ENCODE measurements at regions not wholly inside any gene's neighbourhood (a gene's known extent, or its start where the extent isn't known, plus 50 kb on each side); places are given as distances from the start of the nearest gene placed in this dataset.

GRCh38 chr2:221926327-221926726 is 354.2 kb upstream of the EPHA4 start:
- Histone ChIP-seq H3K4me1 (ENCODE audit: control insufficient read depth, insufficient read depth, low read length) (no peaks in the 10 kb centered on the region; the same call in 1 of the 2 replicates), H3K36me3 (ENCODE audit: control insufficient read depth, insufficient read depth, low read length) (no peaks in the 10 kb centered on the region), H3K9me3 (ENCODE audit: control insufficient read depth, insufficient read depth, low read depth, low read length) (no peaks in the 10 kb centered on the region), H3K9ac (ENCODE audit: low read length) (no peak overlapping the region), H3K27ac (ENCODE audit: low read depth, low read length) (no peak overlapping the region), H3K27me3 (ENCODE audit: control insufficient read depth, insufficient read depth, low read length) (no peaks in the 10 kb centered on the region), H3K4me3 (ENCODE audit: low read depth, low read length) (no peak overlapping the region)

- H3K4me3 ChIP-seq (ENCODE audit: low read depth, low read length): no peak overlapping the region
- H3K27ac ChIP-seq (ENCODE audit: low read depth, low read length): no peak overlapping the region
- H3K4me1 ChIP-seq (ENCODE audit: control insufficient read depth, insufficient read depth, low read length): no peaks in the 10 kb centered on the region; the same call in 1 of the 2 replicates
- no peak overlapping the region for H3K9ac ChIP-seq (ENCODE audit: low read length)
- H3K9me3 ChIP-seq (ENCODE audit: control insufficient read depth, insufficient read depth, low read depth, low read length): no peaks in the 10 kb centered on the region
- no peaks in the 10 kb centered on the region for H3K36me3 ChIP-seq (ENCODE audit: control insufficient read depth, insufficient read depth, low read length)
- H3K27me3 ChIP-seq (ENCODE audit: control insufficient read depth, insufficient read depth, low read length): no peaks in the 10 kb centered on the region
Observed at GRCh38 chr2:221924576-221924975, 352.5 kb upstream of the EPHA4 start.

GRCh38 chr2:221915926-221916325 is 343.8 kb upstream of the EPHA4 start:
- no peaks in the 10 kb centered on the region for H3K27me3 ChIP-seq (ENCODE audit: control insufficient read depth, insufficient read depth, low read length)
- no peak overlapping the region for H3K9ac ChIP-seq (ENCODE audit: low read length)
- peaks cover 22% of the 10 kb centered on the region for H3K4me1 ChIP-seq (ENCODE audit: control insufficient read depth, insufficient read depth, low read length)
- no peak overlapping the region for H3K27ac ChIP-seq (ENCODE audit: low read depth, low read length)
- H3K36me3 ChIP-seq (ENCODE audit: control insufficient read depth, insufficient read depth, low read length): no peaks in the 10 kb centered on the region
- no peaks in the 10 kb centered on the region for H3K9me3 ChIP-seq (ENCODE audit: control insufficient read depth, insufficient read depth, low read depth, low read length)
- no peak overlapping the region for H3K4me3 ChIP-seq (ENCODE audit: low read depth, low read length)

GRCh38 chr2:221914334-221914880 is 342.3 kb upstream of the EPHA4 start:
- no peaks in the 10 kb centered on the region for H3K9me3 ChIP-seq (ENCODE audit: control insufficient read depth, insufficient read depth, low read depth, low read length)
- no peak overlapping the region for H3K27ac ChIP-seq (ENCODE audit: low read depth, low read length)
- peaks cover 22% of the 10 kb centered on the region for H3K4me1 ChIP-seq (ENCODE audit: control insufficient read depth, insufficient read depth, low read length)
- no peaks in the 10 kb centered on the region for H3K36me3 ChIP-seq (ENCODE audit: control insufficient read depth, insufficient read depth, low read length)
- no peak overlapping the region for H3K4me3 ChIP-seq (ENCODE audit: low read depth, low read length)
- no peaks in the 10 kb centered on the region for H3K27me3 ChIP-seq (ENCODE audit: control insufficient read depth, insufficient read depth, low read length)
- H3K9ac ChIP-seq (ENCODE audit: low read length): no peak overlapping the region

- Histone ChIP-seq H3K27ac (ENCODE audit: low read depth, low read length) (no peak overlapping the region), H3K4me3 (ENCODE audit: low read depth, low read length) (no peak overlapping the region), H3K9ac (ENCODE audit: low read length) (no peak overlapping the region), H3K4me1 (ENCODE audit: control insufficient read depth, insufficient read depth, low read length) (peaks cover 22% of the 10 kb centered on the region), H3K27me3 (ENCODE audit: control insufficient read depth, insufficient read depth, low read length) (no peaks in the 10 kb centered on the region), H3K36me3 (ENCODE audit: control insufficient read depth, insufficient read depth, low read length) (no peaks in the 10 kb centered on the region), H3K9me3 (ENCODE audit: control insufficient read depth, insufficient read depth, low read depth, low read length) (no peaks in the 10 kb centered on the region)
Observed at GRCh38 chr2:221911890-221912289, 339.8 kb upstream of the EPHA4 start.

- H3K9ac ChIP-seq (ENCODE audit: low read length): no peak overlapping the region
- peaks cover 22% of the 10 kb centered on the region for H3K4me1 ChIP-seq (ENCODE audit: control insufficient read depth, insufficient read depth, low read length)
- H3K9me3 ChIP-seq (ENCODE audit: control insufficient read depth, insufficient read depth, low read depth, low read length): no peaks in the 10 kb centered on the region
- H3K27ac ChIP-seq (ENCODE audit: low read depth, low read length): no peak overlapping the region
- H3K4me3 ChIP-seq (ENCODE audit: low read depth, low read length): no peak overlapping the region
- no peaks in the 10 kb centered on the region for H3K36me3 ChIP-seq (ENCODE audit: control insufficient read depth, insufficient read depth, low read length)
- H3K27me3 ChIP-seq (ENCODE audit: control insufficient read depth, insufficient read depth, low read length): no peaks in the 10 kb centered on the region
Observed at GRCh38 chr2:221911321-221911720, 339.2 kb upstream of the EPHA4 start.

GRCh38 chr2:221908518-221908917 is 336.4 kb upstream of the EPHA4 start:
- H3K36me3 ChIP-seq (ENCODE audit: control insufficient read depth, insufficient read depth, low read length): no peaks in the 10 kb centered on the region
- H3K27ac ChIP-seq (ENCODE audit: low read depth, low read length): no peak overlapping the region
- H3K9ac ChIP-seq (ENCODE audit: low read length): no peak overlapping the region
- H3K27me3 ChIP-seq (ENCODE audit: control insufficient read depth, insufficient read depth, low read length): no peaks in the 10 kb centered on the region
- H3K9me3 ChIP-seq (ENCODE audit: control insufficient read depth, insufficient read depth, low read depth, low read length): no peaks in the 10 kb centered on the region
- H3K4me3 ChIP-seq (ENCODE audit: low read depth, low read length): no peak overlapping the region
- H3K4me1 ChIP-seq (ENCODE audit: control insufficient read depth, insufficient read depth, low read length): peaks cover 12% of the 10 kb centered on the region

- H3K4me1 ChIP-seq (ENCODE audit: control insufficient read depth, insufficient read depth, low read length): peaks cover 7% of the 10 kb centered on the region; the same call in 1 of the 2 replicates
- no peak overlapping the region for H3K27ac ChIP-seq (ENCODE audit: low read depth, low read length)
- no peak overlapping the region for H3K9ac ChIP-seq (ENCODE audit: low read length)
- 0 out of 2 replicates have a peak, but pooled peaks cover 3% of the 10 kb centered on the region for H3K9me3 ChIP-seq (ENCODE audit: control insufficient read depth, insufficient read depth, low read depth, low read length)
- no peak overlapping the region for H3K4me3 ChIP-seq (ENCODE audit: low read depth, low read length)
- no peaks in the 10 kb centered on the region for H3K36me3 ChIP-seq (ENCODE audit: control insufficient read depth, insufficient read depth, low read length)
- H3K27me3 ChIP-seq (ENCODE audit: control insufficient read depth, insufficient read depth, low read length): no peaks in the 10 kb centered on the region
Observed at GRCh38 chr2:221897718-221898117, 325.6 kb upstream of the EPHA4 start.

- H3K27me3 ChIP-seq (ENCODE audit: control insufficient read depth, insufficient read depth, low read length): no peaks in the 10 kb centered on the region
- no peak overlapping the region for H3K27ac ChIP-seq (ENCODE audit: low read depth, low read length)
- H3K4me1 ChIP-seq (ENCODE audit: control insufficient read depth, insufficient read depth, low read length): peaks cover 7% of the 10 kb centered on the region; the same call in 1 of the 2 replicates
- H3K9me3 ChIP-seq (ENCODE audit: control insufficient read depth, insufficient read depth, low read depth, low read length): no peaks in the 10 kb centered on the region
- H3K9ac ChIP-seq (ENCODE audit: low read length): no peak overlapping the region
- no peak overlapping the region for H3K4me3 ChIP-seq (ENCODE audit: low read depth, low read length)
- no peaks in the 10 kb centered on the region for H3K36me3 ChIP-seq (ENCODE audit: control insufficient read depth, insufficient read depth, low read length)
Observed at GRCh38 chr2:221896505-221897151, 324.5 kb upstream of the EPHA4 start.

GRCh38 chr2:221895366-221896121 is 323.4 kb upstream of the EPHA4 start:
- H3K4me1 ChIP-seq (ENCODE audit: control insufficient read depth, insufficient read depth, low read length): peaks cover 7% of the 10 kb centered on the region; the same call in 1 of the 2 replicates
- no peak overlapping the region for H3K9ac ChIP-seq (ENCODE audit: low read length)
- 0 out of 2 replicates have a peak, but pooled peaks cover 2% of the 10 kb centered on the region for H3K9me3 ChIP-seq (ENCODE audit: control insufficient read depth, insufficient read depth, low read depth, low read length)
- H3K36me3 ChIP-seq (ENCODE audit: control insufficient read depth, insufficient read depth, low read length): no peaks in the 10 kb centered on the region
- no peak overlapping the region for H3K27ac ChIP-seq (ENCODE audit: low read depth, low read length)
- no peak overlapping the region for H3K4me3 ChIP-seq (ENCODE audit: low read depth, low read length)
- no peaks in the 10 kb centered on the region for H3K27me3 ChIP-seq (ENCODE audit: control insufficient read depth, insufficient read depth, low read length)

GRCh38 chr2:221893501-221893900 is 321.4 kb upstream of the EPHA4 start:
- H3K4me1 ChIP-seq (ENCODE audit: control insufficient read depth, insufficient read depth, low read length): peaks cover 7% of the 10 kb centered on the region; the same call in 1 of the 2 replicates
- no peak overlapping the region for H3K4me3 ChIP-seq (ENCODE audit: low read depth, low read length)
- H3K9me3 ChIP-seq (ENCODE audit: control insufficient read depth, insufficient read depth, low read depth, low read length): 0 out of 2 replicates have a peak, but pooled peaks cover 2% of the 10 kb centered on the region
- no peaks in the 10 kb centered on the region for H3K27me3 ChIP-seq (ENCODE audit: control insufficient read depth, insufficient read depth, low read length)
- H3K27ac ChIP-seq (ENCODE audit: low read depth, low read length): no peak overlapping the region
- no peak overlapping the region for H3K9ac ChIP-seq (ENCODE audit: low read length)
- H3K36me3 ChIP-seq (ENCODE audit: control insufficient read depth, insufficient read depth, low read length): no peaks in the 10 kb centered on the region

All from HUES6 (cell line).